Stimulated activated CD4-positive, alpha-beta T cell treated with anti-CD3 and anti-CD28 coated beads, Interleukin-12 subunit alpha, Interleukin-12 subunit beta, amount 100 ng/mL, for 48 hours (primary cell): ENCODE measurements at regions not wholly inside any gene's neighbourhood (a gene's known extent, or its start where the extent isn't known, plus 50 kb on each side); places are given as distances from the start of the nearest gene placed in this dataset.

Experiments
- DNase-seq, 3 donors: peaks; one replicate each; pipeline ENCODE4 v3.0.0-alpha.2; 2020; ENCODE audit warnings: low read depth in 2 of 3, low spot score in 1 of 3

DNA sequence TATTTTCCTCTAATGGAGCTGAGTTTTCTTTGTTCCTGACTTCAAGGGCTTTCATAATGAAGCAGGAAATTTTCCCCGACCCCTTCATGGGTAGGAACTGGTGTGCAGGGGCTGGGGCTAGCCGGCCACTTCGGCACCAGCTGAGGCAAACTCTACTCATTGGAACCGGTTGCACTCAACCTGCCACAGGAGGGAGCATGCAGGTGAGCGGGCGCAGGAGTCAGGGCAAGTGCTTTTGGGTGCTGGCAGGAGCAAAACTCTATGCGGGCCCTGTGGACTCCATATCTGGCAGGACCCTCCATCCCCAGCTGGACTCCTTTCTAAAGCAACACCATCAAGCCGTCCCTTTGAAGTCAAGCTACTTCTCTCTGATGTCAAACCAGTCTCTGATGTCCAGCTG, 244.2 kb downstream of the EPM2A start:
- no peak for DNase-seq

DNA sequence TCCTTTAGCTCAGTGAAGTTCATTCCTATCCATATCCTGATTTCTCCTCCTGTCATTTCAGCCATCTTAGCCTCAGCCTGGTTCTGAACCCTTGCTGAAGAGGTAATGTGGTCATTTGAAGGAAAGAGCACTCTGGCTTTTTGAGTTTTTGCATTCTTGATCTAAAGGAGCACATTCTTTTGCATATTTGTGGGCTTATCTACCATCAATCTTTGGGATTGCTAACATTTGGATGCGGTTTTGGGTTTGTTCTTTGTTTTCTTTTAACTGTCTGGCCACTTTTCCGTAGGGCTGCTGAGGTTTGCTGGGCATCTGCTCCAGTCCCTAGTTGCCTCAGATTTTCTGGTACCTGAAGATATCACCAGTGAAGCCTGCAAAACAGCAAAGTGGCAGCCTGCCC, 238.3 kb downstream of the EPM2A start:
- no peak for DNase-seq

- DNase-seq: no peak
These were observed 236.9 kb downstream of the EPM2A start for GRCh38 chr6:145498425-145498824.

GRCh38 chr6:145502416-145502815, 232.9 kb downstream of the EPM2A start:
- DNase-seq: no peak

- DNase-seq: no peak
These were observed 229.2 kb downstream of the EPM2A start for GRCh38 chr6:145506136-145506535.

DNA sequence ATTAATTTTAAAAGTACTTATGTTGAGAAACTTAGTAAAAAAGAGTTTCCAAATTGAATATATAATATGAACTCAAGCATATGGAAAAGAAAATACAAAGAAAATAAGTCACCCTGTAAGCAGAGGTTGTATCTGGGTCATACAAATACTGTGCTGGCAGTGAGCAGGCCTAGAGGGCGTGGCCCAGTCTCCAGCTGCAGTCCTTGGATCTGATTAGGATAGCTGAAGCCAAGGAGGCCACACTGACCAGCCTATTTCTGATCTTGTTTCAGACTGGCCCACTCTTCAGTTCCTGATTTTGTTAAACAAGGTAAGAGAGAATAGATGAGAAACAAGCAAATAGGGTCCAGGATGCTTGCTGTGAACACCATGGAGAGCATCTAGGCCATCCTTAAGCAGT, 228.8 kb downstream of the EPM2A start:
- DNase-seq: no peak

- DNase-seq: no peak
These were observed 228.1 kb downstream of the EPM2A start for GRCh38 chr6:145507239-145507638.

GRCh38 chr6:145508107-145508506, 227.2 kb downstream of the EPM2A start:
- no peak for DNase-seq

DNA sequence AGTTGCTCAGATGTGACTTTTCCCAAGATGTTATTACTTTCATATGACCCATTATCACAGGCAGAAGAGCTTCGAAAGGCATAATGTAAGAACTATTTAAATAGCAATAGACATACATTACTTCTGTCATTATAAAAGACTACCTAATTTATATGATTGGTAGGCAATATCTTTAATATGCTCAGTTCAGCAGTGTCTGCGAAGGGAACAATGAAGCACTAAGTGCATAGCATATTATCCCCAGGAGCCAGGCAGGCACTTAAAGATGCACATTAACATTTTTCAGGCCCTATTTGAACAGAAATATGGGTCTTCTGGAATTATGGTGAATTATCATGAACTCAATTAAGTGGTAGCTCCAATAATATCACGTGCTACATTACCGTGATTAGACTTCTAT, 217.8 kb downstream of the EPM2A start:
- no peak for DNase-seq

GRCh38 chr6:145525038-145525437, 210.3 kb downstream of the EPM2A start:
- DNase-seq: no peak

DNA sequence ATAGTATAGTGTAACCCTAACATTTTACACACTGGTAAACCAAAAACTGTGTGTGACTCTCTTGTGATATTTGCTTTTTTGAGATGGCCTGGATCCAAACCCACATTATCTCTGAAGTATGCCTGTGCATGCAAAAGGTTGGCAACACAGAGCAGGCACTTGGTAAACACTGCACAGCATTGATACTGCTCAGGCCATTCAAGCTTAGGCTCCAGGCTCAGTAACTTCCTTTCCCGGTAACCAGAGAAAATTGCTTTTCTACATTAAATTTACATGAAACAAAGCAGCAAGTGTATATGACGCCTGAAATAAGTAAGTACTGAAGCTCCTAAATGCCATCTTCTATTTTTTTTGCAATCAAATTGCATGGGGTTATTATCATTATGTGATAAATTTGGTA, 205.7 kb downstream of the EPM2A start:
- no peak for DNase-seq

GRCh38 chr6:145530454-145530853, 204.9 kb downstream of the EPM2A start:
- no peak for DNase-seq

DNA sequence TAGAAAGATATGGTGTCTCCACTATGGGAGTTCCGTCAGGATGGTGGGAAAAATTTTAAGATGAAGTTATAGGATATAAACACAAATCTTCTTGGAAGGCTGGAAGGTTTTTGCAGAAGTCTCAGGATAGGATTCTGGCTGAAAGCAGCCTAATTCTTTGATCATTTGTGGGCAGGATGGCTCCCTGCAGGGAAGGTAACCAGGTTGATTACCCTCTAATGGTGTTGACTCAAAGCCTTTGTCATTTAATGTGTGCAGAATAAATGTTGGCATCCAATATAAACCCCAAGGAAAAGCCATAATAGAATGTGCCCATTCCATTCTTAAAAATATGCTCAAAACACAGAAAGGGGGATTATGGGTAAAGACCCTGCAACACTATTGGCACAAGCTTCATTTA, 204.3 kb downstream of the EPM2A start:
- no peak for DNase-seq

DNA sequence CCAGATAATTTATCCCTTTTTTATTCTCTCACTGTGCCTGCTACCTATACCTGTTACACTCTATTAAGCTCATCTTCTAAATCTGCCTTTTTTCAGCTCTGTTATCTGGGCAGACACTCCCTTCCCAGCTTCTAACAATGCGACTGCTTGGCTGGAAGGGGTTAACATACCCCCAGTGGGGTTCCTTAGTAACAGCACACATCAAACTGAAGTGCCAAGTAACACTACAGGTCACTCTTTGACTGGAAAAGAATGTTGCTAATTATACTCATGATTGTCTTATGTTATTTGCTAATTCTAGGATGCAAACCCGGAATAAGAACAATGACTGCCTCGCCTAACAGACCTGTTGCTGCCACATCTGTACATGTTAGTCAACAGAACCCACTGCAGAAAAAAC, 203.5 kb downstream of the EPM2A start:
- DNase-seq: no peak

- DNase-seq: no peak
These were observed 203.0 kb downstream of the EPM2A start for GRCh38 chr6:145532361-145532760.

- no peak for DNase-seq
These were observed 200.3 kb downstream of the EPM2A start for GRCh38 chr6:145534989-145535388.

- DNase-seq: no peak
These were observed 196.3 kb downstream of the EPM2A start for GRCh38 chr6:145538989-145539388.

GRCh38 chr6:145539831-145540230, 195.5 kb downstream of the EPM2A start:
- DNase-seq: no peak

DNA sequence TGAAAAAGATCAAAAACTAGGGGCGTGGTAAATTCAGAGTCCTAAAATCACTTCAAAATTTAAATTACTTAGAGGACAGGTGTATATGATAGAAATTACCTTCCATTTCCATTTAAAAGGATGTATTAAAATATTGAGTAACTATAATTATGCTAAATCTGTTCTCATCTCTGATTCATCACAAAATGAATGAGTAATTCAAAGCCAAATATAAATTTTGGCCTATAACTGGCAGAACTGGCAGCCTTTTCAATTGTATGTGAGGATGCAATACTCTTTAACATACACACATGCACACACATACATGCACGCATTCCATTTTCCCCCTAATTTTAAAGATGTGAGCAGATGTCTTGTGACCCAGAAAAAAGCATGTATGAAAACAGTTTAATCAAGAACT, 194.6 kb downstream of the EPM2A start:
- no peak for DNase-seq

GRCh38 chr6:145544041-145544440, 191.3 kb downstream of the EPM2A start:
- no peak for DNase-seq

- DNase-seq: no peak
These were observed 190.8 kb downstream of the EPM2A start for GRCh38 chr6:145544514-145544913.

GRCh38 chr6:145546265-145546664, 189.1 kb downstream of the EPM2A start:
- DNase-seq: no peak

DNA sequence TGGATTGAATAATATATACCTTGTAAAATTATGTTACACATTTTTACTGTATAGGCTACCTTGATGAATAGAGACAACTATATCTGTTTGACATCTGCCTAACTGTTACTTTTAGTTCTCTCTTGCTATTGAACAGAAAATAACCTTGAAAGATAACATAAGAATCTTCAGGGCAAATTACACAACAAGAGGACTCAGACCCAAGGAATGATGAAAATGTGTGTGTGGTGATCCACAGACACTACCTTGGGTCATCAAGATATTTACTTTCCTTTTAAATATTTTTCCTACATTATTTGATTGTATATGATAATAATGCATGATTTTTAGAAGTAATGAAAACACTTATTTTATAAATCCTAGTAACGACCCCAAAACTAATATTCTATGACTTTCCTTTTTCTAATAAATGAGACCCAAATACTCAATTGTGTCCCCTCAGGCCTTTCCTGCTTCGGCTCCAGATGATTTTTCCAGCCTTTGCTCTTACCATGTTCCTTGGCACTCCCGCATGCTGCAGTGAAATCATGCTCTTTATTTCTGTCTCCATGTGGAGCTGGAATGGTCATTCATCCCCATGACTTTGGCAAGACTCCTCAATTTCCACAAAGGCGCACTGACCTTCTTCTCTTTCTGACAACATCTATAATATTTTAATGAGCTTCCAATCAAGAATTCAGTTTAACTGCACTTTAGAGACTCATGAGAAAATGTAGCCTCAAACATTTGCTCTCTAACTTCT, 187.6 kb downstream of the EPM2A start:
- DNase-seq: no peak
